NCI-H187 treated with DMSO at 0.1 percent for 48 hours (cell line): ENCODE measurements at regions not wholly inside any gene's neighbourhood (a gene's known extent, or its start where the extent isn't known, plus 50 kb on each side); places are given as distances from the start of the nearest gene placed in this dataset.

Experiments used
- DNase-seq: peaks from one replicate; lab custom pipeline; 2025; lab: John Stamatoyannopoulos, UW

DNA sequence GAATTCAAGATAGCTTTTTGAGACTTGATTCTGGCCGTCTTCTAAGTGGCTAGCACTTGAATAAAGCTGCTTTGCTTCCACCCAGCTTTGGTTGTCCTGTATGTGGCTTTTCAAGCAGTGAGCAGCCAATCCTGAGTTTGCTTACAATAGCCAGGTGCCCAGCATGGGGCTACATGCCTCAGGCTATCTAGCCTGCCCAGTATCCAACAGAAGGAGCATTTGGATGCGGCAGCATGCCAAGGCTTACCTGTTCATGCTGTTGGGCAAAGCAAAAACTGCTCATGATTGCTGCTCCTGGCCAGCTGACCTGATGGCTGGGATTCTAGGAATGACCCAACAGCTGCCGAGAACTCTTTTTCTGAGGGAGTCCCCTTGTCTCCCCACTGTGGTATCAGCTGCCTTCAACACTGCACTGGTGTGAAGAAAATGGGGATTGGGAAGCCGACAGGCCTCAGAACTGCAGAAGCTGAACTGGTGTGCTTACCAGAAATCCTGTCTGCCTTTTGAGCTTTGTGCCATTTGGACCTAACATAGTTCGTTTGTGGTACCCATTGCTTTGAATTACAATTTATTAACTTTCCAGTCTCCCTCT, 618.9 kb upstream of the IGFBP3 start:
- no peak for DNase-seq

DNA sequence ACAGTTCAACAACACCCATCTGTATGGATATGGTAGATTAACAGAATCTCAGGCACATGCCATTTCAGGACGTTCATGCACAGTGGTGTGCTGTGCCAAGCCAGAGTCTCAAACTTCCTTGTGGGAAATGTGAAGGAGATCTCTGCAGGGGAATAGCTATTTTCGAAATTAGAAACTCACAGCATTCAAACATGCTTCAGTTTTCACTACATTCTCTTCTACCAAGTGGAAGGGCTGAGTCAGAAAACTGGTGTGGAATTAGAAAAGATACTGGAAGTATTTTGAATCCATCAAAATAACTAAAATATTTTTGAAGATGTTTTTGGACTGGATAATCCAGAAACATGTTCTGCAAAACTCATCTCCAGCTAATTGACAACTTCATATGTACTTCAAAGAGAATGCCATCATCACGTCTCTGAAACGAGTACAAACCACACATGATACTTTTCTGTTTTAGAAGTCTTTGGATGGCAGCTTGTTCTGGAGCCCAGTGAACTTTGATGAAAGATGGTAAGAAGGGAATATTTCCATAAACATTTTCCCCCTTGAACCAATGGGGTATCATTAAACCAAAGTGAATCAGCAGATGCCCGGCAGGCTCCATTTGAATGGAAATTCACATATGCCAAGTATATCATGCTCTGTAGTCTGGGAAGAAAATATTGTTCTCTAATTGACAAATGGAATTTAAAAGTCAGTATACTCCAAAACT, 616.3 kb upstream of the IGFBP3 start:
- DNase-seq = no peak

DNA sequence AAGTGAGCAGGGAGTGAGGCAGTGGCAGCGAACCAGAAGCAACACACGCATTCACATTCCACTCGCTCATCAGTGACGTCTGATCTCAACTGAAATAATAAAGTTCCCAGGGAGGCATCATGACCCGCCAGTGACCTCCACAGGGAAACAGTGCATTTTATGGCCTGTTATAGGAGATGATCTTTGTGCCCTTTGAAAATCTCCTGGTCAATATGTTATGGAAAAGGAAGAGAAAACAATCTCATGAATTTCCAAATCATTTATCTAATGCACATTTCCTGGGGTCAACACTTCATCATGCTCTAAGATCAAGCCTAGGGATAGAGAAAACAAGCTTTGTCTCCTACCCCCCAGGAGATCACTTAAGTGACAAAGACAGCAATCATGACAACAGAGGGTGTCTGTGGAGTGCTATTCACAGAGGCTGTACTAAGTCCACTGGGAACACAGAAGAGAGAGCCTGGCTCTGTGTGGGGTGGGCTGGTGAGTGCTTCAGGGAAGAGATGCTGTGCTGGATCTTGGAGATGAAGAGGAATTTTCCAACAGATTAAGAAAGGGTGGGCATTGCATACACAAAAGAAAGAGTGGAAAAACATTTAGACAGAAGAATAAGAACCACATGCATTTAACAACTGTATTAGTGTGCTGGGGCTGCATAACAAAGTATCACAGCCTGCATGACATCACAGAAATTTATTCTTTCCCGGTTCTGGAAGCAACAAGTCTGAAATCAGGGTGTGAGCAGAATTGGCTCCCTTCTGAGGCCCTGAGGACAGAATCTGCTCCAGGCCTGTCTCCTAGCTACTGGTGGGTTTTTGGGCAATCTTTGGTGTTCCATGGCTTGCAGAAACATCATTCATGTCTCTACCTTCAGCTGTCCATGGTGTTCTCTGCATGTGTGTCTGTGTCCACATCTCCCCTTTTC, 613.9 kb upstream of the IGFBP3 start:
- DNase-seq = no peak

DNA sequence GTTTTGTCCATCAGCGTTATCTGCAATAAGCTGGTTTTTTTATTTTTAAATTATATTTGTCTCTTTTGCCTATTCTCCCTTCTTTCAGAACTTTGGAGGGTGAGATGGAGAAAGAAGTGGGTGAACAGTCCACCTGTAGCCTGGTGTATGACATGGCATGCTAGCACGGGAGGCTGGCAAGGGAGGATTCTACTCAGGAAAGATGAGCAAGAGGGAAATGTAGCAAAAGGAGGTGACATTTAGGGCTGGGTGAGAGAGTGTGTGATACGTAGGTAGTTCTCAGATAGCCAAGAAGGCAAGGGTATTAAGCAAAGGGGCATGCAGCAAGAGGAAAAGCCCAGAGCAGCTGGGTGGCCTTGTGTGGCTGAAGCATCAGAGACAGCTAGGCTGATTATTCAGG, 612.9 kb upstream of the IGFBP3 start:
- no peak for DNase-seq

DNA sequence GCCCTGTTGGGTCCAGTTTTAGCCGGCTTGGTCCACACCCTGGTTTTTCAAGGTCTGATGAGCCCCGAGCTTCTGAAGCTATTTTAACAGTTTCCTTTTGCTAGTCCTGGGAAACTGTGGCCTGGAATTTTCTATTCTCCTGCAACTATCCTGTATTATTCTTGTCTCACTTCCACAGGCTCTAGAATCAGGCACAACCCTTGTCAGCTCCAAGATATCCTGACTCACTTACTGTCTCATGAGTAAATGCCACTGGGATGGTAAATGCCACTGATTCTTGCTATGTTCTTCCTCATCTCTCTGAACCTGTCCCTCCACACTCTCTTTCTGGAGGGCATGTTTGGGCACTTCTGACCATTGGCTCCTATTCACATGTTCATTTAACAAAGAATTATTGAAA, 611.5 kb upstream of the IGFBP3 start:
- no peak for DNase-seq

DNA sequence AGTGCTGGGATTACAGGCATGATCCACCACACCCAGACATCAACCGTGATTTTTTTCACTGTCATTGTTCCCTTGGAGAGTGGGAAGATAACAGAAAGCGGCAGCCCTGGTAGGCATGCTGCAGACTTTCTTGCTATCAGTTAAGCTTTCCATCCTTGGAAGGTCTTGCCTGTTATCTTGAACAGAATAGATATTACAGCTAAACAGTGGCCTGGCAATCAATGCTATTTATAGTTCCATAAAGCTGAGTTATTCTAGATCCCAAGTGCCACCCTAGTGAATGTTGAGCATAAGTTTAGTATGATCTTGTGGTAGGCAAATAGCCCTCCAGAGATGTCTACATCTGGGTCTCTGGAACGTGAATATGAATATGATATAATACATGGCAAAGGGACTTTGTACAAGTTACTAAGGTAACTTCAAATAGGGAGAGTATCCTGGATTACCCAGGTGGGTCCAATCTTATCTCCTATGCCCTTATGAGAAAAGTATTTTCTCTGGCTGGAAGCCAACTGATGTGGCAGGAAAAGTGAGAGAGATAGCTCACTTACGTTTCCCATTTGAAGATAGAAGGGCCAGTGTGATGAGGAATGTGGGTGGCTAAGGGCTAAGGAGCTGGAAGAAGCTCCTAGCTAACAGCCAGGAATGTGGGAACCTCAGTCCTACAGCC, 609.1 kb upstream of the IGFBP3 start:
- DNase-seq = no peak

DNA sequence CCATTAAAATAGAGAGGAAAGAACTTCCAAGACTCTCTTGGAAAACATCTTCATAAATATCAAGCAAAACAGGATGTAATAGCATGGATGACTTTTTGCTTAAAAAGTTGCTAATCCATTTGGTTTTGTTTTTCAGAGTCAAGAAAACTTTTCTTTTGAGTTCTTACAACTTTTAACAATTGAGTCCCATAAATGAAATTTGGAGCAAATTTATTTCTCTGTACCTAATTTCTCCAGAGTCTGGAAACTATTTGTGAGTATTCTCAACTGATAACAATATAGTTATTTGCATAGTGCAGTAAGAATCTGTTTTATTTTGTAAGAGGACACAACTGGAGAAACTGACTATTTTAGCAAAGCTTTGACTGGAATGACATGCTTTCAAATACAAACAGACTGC, 606.3 kb upstream of the IGFBP3 start:
- DNase-seq = no peak

DNA sequence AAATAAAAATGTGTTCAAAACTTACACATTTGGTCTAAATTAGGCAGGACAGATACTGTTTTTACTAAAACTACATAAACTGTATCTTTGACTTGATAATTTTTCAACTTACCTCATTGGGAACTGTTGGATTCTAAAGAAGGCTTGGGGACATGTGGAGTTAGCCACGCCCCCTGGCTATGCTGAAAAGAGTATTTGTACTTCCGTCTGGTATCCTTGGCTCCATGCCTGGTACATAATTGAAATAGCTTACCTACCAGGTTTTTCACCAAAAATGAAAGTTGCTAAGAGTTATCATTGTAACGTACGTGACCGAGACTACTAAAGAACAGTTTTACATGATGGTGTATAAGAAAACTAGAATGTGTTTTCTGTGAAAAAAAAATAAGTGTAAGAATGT, 604.8 kb upstream of the IGFBP3 start:
- no peak for DNase-seq

DNA sequence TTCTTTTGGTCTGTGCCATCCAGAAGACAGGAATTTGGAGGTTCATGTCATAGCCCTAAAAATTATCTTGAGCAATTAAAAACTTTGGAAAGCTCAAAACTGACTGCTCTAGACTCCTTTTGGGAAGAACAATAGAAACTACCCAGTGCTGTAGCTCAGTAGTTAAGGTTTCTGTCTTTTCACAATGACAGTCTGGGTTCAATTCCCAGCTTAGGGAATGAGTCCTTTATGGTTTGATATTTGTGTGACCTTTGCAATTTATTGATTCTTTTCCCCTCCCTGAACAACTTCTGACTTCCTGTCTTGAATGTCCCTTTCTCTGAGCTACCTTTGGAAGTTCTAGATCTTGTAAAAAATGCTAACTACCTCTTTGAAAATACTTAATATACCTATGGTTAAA, 603.3 kb upstream of the IGFBP3 start:
- DNase-seq = no peak

DNA sequence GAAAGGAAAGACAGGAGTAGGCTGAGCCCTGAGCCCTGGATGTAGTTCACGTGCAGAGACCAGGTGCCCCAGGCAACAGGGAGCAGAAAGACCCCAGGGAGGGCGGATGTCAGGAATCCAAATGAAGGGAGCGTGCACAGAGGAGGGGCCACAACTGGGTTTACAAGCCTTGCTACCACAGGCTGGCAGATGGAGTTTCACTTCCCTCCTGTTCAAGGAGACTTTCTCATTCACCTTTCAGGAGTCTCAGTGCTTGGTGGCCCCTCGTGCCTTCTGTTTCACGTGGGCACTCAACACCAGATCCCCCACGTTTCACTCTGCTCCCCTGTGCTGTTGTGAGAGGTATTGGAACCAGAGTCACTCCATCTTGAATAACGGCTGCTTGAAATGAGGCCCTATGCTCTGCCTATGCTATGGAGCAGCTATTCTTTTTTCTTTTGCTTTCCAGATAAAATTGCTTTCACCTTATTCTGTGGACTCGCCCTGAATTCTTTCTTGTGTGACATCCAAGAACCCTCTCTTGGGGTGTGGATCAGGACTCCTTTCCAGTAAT, 601.4 kb upstream of the IGFBP3 start:
- no peak for DNase-seq

DNA sequence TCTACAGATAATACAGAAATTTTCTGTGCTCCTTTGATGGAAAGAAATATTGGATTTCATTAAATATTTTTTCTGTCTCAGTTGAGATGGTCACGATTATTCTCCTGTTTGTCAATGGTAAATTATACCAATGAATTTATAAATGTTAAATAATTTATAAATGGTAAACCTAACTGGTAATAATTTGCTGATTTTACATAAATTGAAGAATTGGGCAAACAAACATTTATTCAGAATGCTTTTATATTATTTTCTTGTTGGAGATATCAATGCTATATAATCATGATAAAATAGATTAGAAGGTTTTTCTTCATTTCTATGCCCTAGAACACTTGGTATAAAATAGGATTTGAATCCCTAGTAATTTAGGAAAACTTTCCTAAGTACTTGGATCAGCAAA, 597.6 kb upstream of the IGFBP3 start:
- DNase-seq = no peak

DNA sequence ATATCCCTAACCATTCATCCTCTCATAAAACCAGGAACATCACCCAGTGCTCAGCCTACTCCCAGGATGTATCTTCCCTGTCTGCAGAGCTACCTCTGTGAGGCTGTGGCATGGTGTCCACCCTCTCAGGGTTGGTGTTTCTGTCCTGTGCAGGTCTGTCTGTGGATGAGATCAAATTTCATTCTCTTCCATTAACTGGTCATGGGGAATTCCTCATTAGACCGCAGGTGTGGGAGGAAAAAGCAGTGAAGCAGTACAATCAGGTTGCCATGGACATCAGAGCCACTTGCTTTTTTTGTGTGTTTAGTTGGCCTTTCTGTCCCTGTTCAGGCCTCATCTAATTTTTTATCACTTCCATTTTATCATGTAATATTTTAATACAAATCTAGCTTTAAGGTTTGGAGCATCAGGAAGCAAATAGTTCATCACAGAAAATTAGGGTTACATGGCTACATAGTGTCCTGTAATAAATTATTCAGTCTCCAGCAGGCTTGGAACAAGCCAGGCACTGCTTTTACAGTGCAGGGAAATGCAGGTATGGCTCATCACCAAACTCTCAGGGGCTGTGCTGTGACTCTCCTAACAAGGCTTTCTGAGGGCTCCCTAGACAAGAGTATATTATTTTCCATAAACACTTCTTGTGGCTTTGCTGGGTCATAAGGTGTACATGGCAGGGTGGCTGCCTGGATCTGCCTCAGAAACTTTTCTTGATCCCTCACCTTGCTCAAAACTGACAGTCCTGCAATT, 594.9 kb upstream of the IGFBP3 start:
- DNase-seq = no peak

DNA sequence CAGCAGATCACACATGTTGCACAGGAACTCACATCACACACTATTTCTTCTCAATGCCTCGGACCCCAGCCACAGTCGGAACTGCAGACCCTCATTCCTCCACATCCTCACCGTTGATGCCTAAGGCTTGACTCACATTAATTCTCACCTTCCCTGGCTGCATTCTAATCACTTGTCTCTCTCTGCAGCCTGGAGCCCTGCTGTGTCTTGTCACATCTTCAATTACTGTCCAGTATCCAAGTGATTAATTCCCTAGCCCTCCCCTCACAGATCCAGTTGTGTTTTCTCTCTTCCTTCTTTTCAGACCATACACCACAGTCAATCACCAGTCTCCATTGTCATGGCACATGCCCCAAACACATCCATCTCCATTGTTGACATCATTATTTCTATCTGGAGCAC, 592.4 kb upstream of the IGFBP3 start:
- DNase-seq = no peak

DNA sequence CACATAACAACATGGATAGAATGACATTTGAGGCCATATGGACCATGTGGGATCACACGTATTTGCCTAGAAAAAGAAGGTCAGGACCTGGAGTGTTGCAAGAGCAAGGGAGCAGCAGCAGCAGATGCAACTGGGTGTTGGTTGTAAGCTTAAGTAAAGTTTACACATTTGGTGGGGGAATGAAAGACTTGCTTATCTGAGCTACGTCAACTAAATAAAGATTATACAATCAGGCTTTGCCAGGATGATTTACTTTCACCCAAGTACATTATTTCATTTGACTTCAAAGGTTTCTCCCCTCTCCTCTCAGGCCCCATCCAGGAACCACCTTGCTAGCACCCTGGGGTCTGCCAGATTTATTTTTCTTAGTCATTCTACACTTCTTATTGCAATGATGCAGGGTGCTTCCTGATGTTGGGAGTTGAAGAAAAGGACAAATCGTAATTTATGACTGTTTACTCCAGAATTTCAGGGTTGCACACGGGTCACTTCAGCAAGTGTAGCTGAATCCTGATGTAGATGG, 591.9 kb upstream of the IGFBP3 start:
- DNase-seq = no peak

DNA sequence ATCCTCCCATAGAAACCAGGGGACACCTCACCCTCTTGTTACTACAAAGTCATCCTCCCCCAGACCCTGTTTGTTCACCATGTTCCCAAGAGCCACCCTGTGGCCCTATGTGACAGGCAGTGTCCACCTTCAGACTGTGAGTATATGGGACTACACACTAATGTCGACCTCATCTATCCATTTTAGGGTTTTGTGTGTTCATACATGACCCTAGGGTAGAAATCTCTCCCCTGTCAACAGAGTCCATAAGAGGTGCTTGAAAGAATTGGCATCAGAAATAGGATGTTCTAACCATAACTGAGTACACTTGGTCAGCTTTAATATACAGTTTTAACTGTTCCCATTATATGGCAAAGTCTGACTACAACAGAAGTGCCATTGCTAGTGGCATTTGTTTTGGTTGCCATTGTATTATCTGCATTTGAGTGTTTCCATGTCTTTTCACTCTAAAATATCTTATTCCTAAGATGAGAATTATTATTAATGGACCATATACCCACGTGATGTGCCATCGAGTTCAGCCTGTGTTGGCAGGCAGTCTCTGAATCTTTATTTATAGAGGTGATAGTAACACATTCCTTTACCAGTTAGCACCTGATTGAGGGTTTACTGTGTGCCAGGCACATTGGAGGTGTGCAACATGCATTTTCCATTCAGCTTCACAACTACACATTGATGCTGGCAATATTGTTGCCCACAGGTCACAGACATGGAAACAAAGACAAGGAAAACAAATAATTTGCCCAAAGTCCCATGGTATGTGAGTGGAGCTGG, 590.6 kb upstream of the IGFBP3 start:
- no peak for DNase-seq

DNA sequence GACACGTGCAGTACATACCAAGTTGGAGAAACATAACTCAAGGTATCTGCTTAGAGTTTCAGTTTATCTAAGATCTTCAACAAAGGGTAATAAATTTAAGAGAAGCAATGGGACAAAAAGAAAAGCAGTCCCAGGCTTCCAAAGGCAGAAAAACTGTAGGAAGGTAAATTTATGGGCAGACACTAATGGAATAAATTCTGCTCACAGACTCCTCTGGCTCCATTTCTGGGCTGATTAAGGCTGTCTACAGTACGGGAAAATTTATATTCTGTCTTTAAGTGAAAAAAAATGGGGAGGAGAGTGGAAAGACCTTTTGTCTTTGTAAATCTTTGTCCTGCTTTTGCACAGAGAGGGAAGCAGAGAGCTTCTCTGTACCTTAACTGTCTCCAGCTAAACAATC, 587.5 kb upstream of the IGFBP3 start:
- DNase-seq = no peak

DNA sequence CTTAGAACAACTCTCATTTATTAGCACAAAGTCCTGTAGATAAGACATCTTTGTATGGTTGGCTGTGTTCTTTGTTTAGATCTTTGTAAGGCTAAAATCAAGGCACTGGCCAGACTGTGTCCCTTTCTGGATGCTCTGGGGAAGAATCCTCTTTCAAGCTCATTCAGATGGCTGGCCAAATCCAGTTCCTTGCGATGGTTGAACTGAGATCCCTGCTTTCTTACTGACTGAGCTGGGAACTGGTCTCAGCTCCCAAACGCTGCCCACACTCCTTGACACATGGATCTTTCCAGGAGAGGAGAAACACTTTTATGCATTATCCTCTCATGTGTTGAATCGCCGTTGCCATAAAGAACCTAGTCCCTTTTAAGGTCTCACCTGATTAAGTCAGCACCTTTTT, 586.5 kb upstream of the IGFBP3 start:
- no peak for DNase-seq

DNA sequence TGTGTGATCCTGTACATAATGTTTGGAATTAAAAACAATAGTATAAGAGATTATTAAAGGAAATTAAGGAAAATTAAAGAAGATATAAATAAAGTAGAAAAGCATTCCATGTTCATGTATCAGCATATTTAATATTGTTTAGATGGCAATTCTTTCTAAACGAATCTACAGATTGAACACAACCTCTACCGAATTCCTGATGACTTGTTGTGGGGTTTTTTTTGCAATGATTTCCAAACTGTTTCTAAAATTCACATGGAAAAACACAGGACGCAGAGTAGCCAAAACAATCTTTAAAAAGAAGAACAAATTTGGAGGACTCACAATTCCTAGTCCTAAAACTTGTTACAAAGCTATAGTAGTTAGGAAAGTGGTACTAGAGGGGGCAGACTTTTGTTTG, 573.4 kb upstream of the IGFBP3 start:
- DNase-seq = no peak

DNA sequence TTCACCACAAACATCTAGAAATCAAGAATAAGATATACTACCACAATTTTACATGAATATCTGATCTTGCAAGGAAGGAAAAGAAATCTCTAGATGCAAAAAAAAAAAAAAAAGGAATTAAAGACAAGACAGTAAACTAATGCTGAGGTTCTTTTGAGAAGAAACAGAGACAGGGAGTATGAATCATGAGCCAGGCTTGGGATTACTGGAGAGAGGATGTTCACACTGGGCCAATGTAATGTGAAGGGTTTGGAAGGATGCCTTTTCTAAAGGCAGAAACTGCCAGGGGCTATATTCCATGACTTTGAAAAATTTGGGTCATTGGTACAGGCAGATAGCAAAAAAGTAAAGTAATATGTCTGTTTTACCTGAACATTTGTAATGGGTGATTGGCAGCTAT, 573.0 kb upstream of the IGFBP3 start:
- DNase-seq = no peak

DNA sequence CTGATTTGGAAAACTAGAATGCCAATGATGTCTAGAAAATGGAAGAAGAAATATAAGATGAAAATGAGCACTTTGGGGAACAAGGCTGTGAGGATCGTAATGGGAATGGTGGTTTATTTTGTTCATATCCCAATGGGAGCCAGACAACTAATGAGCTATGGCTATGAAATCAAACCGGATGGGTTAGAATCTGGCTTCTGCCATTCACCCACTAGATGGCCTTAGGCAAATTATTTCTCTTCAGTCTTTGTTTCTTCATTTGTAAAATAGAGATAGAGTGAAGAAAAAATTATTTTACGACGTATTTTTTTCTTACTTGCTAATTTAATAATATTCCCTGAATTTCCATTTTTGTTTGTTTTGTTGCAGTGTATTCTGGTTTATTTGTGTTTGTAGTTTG, 572.1 kb upstream of the IGFBP3 start:
- no peak for DNase-seq

DNA sequence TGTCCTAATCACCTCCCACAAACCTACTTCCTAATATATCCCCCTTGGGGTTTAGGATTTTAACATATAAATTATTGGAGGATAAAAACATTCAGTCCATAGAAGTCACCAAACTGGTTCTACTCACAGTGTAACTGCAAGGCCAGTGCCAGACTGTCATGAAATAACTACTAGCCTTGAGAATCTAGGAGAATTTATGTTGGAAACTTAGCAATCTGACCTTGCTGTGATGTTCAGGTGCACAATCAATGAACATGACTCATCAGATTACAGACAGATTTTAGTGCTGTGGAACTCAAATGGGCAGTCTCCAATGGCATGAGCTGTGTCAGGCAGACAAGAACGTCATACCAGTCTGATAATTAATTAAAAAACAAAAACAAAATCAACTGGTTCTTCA, 571.4 kb upstream of the IGFBP3 start:
- DNase-seq = no peak
